GM19467 (cell line): ENCODE measurements at regions not wholly inside any gene's neighbourhood (a gene's known extent, or its start where the extent isn't known, plus 50 kb on each side); places are given as distances from the start of the nearest gene placed in this dataset.

Experiments
- ATAC-seq: cut with Tn5 transposase; IDR thresholded peaks from one replicate; pipeline ENCODE4 v1.9.1; 2021; ENCODE audit warnings: mild to moderate bottlenecking, moderate library complexity; ENCODE audit not compliant: unreplicated experiment

- no peak for ATAC-seq
These were observed 56.1 kb downstream of the KCNRG start for GRCh38 chr13:50071379-50071778.

- ATAC-seq, result no peak
These were observed 57.4 kb downstream of the KCNRG start for GRCh38 chr13:50072676-50073075.

- ATAC-seq, result no peak
These were observed 58.1 kb downstream of the KCNRG start for GRCh38 chr13:50073340-50073739.

- ATAC-seq, result no peak
These were observed 59.6 kb downstream of the KCNRG start for GRCh38 chr13:50074843-50075242.

- no peak for ATAC-seq
These were observed 60.4 kb downstream of the KCNRG start for GRCh38 chr13:50075619-50076097.

- no peak for ATAC-seq
These were observed 62.2 kb downstream of the KCNRG start for GRCh38 chr13:50077431-50077830.

GRCh38 chr13:50078231-50078894 lies 63.1 kb downstream of the KCNRG start:
- no peak for ATAC-seq

- no peak for ATAC-seq
These were observed 63.8 kb downstream of the KCNRG start for GRCh38 chr13:50078895-50079654.

GRCh38 chr13:50079655-50080202 lies 64.5 kb downstream of the KCNRG start:
- no peak for ATAC-seq

- no peak for ATAC-seq
These were observed 65.1 kb downstream of the KCNRG start for GRCh38 chr13:50080203-50080910.

- ATAC-seq, result no peak
These were observed 65.9 kb downstream of the KCNRG start for GRCh38 chr13:50080911-50081678.

- peak; percentile 62 for ATAC-seq
These were observed 66.6 kb downstream of the KCNRG start for GRCh38 chr13:50081679-50082425.

GRCh38 chr13:50082426-50083281 lies 67.4 kb downstream of the KCNRG start:
- peak; percentile 65 for ATAC-seq

- ATAC-seq, result no peak
These were observed 69.8 kb downstream of the KCNRG start for GRCh38 chr13:50085063-50085462.

GRCh38 chr13:50089633-50090032 lies 74.4 kb downstream of the KCNRG start:
- ATAC-seq, result no peak

GRCh38 chr13:50090211-50090610 lies 75.0 kb downstream of the KCNRG start:
- ATAC-seq, result no peak

- ATAC-seq, result no peak
These were observed 79.5 kb downstream of the KCNRG start for GRCh38 chr13:50094615-50095293.

GRCh38 chr13:50098693-50099092 lies 83.4 kb downstream of the KCNRG start:
- ATAC-seq, result no peak
